ENCODE measurements at regions not wholly inside any gene's neighbourhood (a gene's known extent, or its start where the extent isn't known, plus 50 kb on each side); places are given as distances from the start of the nearest gene placed in this dataset.

DNA sequence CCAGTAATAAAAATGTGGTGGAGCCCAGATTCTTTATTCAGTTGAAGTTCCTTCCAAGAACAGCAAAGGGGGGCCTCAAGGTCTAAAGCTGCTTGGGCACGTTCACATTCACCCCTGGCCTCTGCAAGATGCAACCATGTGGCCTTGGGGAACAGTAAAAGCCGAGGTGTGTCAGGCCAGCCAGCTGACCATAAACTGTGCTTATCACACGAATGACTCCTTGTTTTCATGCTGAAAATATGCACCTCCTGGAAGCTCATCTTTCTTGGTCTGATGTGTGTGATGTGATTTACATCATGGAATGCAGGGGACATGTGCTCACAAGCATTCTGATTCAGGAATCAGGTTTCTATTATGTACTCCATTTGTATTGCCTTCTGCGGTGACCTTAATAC lies 211.6 kb upstream of the MARCKS start:
- in situ Hi-C loops (cut with HindIII; ENCODE audit: low pct_unique_long_range_greater_than_20kb, low sequenced_read_pairs): no loop called here
- no peak for DNase-seq (ENCODE audit: low read depth, low spot score)

- DNase-seq (ENCODE audit: low read depth, low spot score): no peak
- in situ Hi-C loops (cut with HindIII; ENCODE audit: low pct_unique_long_range_greater_than_20kb, low sequenced_read_pairs): no loop called here
These were observed 211.2 kb upstream of the MARCKS start for GRCh38 chr6:113645986-113646385.

DNA sequence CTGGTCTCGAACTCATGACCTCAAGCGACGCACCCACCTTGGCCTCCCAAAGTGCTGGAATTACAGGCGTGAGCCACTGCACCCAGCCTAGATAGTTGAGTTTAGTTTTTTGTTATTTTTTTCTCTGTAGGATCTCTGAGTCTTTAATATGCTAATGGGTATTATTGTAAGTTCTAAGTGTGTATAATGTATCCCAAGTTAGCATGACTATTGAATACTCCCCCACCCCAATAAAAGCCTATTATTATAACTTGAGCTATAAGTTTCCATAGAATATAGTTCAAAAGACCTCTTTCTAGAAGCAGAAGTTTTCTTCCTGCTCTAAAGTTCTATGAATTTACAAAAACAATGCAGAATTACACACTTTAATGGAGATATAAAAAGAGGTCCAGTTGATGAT lies 210.4 kb upstream of the MARCKS start:
- no peak for DNase-seq (ENCODE audit: low read depth, low spot score)
- in situ Hi-C loops (cut with HindIII; ENCODE audit: low pct_unique_long_range_greater_than_20kb, low sequenced_read_pairs): no loop called here

- no peak for DNase-seq (ENCODE audit: low read depth, low spot score)
- in situ Hi-C loops (cut with HindIII; ENCODE audit: low pct_unique_long_range_greater_than_20kb, low sequenced_read_pairs): no loop called here
These were observed 209.8 kb upstream of the MARCKS start for GRCh38 chr6:113647143-113647889.

GRCh38 chr6:113648698-113649097 lies 208.4 kb upstream of the MARCKS start:
- no peak for DNase-seq (ENCODE audit: low read depth, low spot score)
- in situ Hi-C loops (cut with HindIII; ENCODE audit: low pct_unique_long_range_greater_than_20kb, low sequenced_read_pairs): no loop called here

GRCh38 chr6:113649276-113649675 lies 207.9 kb upstream of the MARCKS start:
- in situ Hi-C loops (cut with HindIII; ENCODE audit: low pct_unique_long_range_greater_than_20kb, low sequenced_read_pairs): no loop called here
- DNase-seq (ENCODE audit: low read depth, low spot score): no peak

DNA sequence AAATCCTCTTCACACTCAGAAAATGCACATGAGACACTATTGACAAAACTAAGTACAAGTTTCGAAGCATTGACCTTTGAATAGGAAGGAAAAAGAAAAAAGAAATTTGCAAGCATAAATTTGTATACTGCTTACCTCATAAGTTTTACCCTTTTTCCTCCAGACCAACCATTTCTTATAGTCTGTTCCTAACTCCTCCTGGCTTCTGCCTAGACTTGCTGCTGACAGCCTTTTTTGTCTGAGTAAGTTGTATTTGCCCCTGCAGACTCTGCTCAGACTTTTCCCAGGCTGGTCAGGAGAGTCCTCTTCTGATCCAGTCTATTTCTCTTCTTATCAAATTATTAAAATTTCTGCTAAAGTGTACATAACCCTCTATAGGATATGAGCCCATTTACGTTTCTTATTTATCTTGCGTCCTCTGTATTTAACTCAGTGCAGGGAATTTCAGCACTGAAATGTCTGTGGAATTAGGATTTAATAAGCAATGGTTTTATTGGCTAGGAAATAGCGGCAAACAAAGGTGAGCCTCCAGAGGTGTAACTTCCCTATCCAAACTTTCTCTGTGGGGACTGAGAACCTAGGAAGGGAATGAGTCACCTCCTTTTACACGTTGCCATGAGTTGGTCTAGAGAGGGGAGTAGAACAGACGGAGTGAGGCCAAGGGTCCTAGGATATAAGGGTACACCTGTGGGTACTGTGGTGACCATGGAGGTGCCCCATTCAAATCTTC lies 207.1 kb upstream of the MARCKS start:
- in situ Hi-C loops (cut with HindIII; ENCODE audit: low pct_unique_long_range_greater_than_20kb, low sequenced_read_pairs): no loop called here
- no peak for DNase-seq (ENCODE audit: low read depth, low spot score)

DNA sequence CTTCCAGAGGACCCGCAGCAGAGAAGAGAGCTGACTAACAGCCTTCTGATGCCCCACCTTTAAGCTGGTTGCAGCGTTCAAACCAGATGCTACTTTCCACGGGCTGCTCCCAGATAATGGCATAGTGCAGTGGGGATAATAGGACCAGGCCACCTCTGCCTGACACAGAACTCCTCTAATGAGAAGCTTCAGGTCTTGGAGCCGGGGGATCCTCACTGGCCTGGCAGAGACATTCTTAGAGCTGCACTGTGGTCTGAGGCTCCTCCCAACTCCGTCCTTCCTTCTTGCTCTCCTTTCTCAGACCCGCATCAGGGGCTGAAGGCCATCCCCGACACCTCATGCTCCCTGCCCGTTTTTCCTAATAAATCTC lies 206.6 kb upstream of the MARCKS start:
- in situ Hi-C loops (cut with HindIII; ENCODE audit: low pct_unique_long_range_greater_than_20kb, low sequenced_read_pairs): no loop called here
- DNase-seq (ENCODE audit: low read depth, low spot score): no peak

- DNase-seq (ENCODE audit: low read depth, low spot score): no peak
- in situ Hi-C loops (cut with HindIII; ENCODE audit: low pct_unique_long_range_greater_than_20kb, low sequenced_read_pairs): no loop called here
These were observed 206.0 kb upstream of the MARCKS start for GRCh38 chr6:113651120-113651519.

GRCh38 chr6:113651920-113652319 lies 205.2 kb upstream of the MARCKS start:
- in situ Hi-C loops (cut with HindIII; ENCODE audit: low pct_unique_long_range_greater_than_20kb, low sequenced_read_pairs): no loop called here
- DNase-seq (ENCODE audit: low read depth, low spot score): no peak

- in situ Hi-C loops (cut with HindIII; ENCODE audit: low pct_unique_long_range_greater_than_20kb, low sequenced_read_pairs): no loop called here
- DNase-seq (ENCODE audit: low read depth, low spot score): no peak
These were observed 203.9 kb upstream of the MARCKS start for GRCh38 chr6:113653275-113653674.

- in situ Hi-C loops (cut with HindIII; ENCODE audit: low pct_unique_long_range_greater_than_20kb, low sequenced_read_pairs): no loop called here
- peak; percentile 65 for DNase-seq (ENCODE audit: low read depth, low spot score)
These were observed 202.7 kb upstream of the MARCKS start for GRCh38 chr6:113654396-113654795.

- no peak for DNase-seq (ENCODE audit: low read depth, low spot score)
- in situ Hi-C loops (cut with HindIII; ENCODE audit: low pct_unique_long_range_greater_than_20kb, low sequenced_read_pairs): no loop called here
These were observed 201.4 kb upstream of the MARCKS start for GRCh38 chr6:113655761-113656160.

DNA sequence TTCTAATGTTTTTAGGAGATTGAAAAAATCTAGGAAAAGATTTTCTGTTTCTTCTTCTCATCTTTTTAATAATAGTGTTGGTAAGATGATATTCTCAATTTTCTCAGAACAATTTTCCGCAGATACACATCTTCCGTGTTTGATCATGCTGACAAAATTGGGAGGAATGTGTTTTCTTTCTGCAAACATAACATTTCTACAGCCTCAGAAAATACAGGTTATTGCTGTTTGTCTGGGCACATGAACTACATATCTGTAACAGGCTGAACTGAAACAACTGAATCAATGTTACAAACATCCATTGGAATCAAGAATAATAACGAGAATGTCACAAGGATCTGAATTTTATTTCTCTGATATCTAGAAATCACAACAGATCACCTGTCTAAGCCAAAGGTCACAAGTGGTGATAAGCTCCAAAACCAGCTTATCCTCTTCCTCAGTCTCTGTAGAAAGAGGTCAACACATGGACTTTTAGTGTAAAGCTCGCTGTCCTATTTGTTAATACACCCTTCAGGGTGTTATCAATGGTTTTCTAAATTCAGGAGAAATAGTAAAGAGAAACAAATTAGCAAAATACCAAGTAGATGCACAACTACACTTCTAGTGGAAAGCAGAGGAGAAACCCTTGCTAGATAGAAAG lies 197.3 kb upstream of the MARCKS start:
- in situ Hi-C loops (cut with HindIII; ENCODE audit: low pct_unique_long_range_greater_than_20kb, low sequenced_read_pairs): no loop called here
- no peak for DNase-seq (ENCODE audit: low read depth, low spot score)

GRCh38 chr6:113660819-113661218 lies 196.3 kb upstream of the MARCKS start:
- in situ Hi-C loops (cut with HindIII; ENCODE audit: low pct_unique_long_range_greater_than_20kb, low sequenced_read_pairs): no loop called here
- DNase-seq (ENCODE audit: low read depth, low spot score): no peak

- no peak for DNase-seq (ENCODE audit: low read depth, low spot score)
- in situ Hi-C loops (cut with HindIII; ENCODE audit: low pct_unique_long_range_greater_than_20kb, low sequenced_read_pairs): no loop called here
These were observed 195.0 kb upstream of the MARCKS start for GRCh38 chr6:113662093-113662665.

DNA sequence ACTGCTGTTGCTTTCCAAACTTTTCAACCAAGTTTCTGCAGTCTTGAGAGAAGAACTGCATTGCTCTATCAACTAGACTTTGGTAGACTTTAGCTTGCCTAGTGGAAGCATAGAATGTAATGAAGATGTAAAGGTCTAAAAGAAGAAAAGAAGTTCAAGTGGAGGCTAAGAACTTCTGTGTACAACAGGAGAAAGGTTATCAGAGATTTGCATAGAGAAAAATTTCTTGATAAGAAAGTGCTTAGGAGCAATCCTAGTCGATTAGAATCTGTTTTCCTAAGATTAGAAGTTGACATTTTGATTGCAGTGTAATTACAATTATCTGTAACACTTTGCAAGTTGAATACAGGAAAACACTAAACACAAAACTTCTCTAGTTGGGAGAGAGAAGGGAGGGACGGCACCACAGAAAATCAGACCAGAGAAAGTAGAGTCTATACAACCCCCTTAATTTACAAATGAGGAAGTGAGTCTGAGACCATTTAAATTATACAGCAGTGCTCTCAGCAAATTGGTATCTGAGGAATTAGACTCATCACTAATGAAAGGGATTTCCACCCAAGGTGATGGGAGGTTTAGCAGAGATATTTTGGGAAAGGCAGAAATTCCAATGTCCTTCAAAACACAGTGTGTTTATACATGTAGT lies 194.3 kb upstream of the MARCKS start:
- in situ Hi-C loops (cut with HindIII; ENCODE audit: low pct_unique_long_range_greater_than_20kb, low sequenced_read_pairs): no loop called here
- DNase-seq (ENCODE audit: low read depth, low spot score): no peak

DNA sequence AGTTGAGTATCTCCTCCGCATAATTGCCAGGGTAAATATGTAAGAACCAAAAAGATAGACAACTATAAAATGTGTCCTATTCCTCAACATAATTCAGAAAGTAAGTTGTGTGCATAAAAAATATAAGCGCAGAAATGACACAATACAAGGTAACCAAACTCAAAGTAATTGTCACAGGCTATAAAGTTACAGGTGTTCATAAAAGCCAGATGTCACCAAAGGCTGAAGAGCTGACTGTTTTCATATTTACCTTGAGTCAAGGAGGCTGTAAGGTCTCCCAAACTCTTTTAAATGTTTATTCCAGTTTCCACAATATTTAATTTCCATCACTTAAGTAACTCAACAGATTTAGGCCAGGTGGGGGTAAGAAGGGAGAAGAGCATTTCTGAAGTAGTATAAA lies 192.2 kb upstream of the MARCKS start:
- in situ Hi-C loops (cut with HindIII; ENCODE audit: low pct_unique_long_range_greater_than_20kb, low sequenced_read_pairs): no loop called here
- no peak for DNase-seq (ENCODE audit: low read depth, low spot score)
